ENCODE measurements at regions not wholly inside any gene's neighbourhood (a gene's known extent, or its start where the extent isn't known, plus 50 kb on each side); places are given as distances from the start of the nearest gene placed in this dataset.
"Not testable (repeated sequence)": the region's sequence is repeated elsewhere in the genome, so short reads cannot be mapped to it uniquely, and the experiment has no call there.

GRCh38 chr9:11158063-11158462 is 545.3 kb upstream of the PTPRD start:
- Mint-ChIP-seq H3K36me3 (ENCODE audit: low read depth) (no peaks in the 10 kb centered on the region), H3K27me3 (no peaks in the 10 kb centered on the region), H3K4me3 (no peak overlapping the region), H3K27ac (no peak overlapping the region), H3K9me3 (ENCODE audit: low read depth) (peaks cover 15% of the 10 kb centered on the region), H3K4me1 (no peaks in the 10 kb centered on the region)
- ChIA-PET CTCF (interaction anchor here (0.6 kb wide), 1 partner anchor 10 kb away, joined by 4 read pairs; no protein-coding TSS in a partner anchor), POLR2A (no interaction called here)
- no peak for DNase-seq
- ATAC-seq, result no peak
- intact Hi-C loops (cut with DNase I, micrococcal nuclease), result no loop called here

GRCh38 chr9:11158676-11159075 is 545.9 kb upstream of the PTPRD start:
- intact Hi-C loops (cut with DNase I, micrococcal nuclease), result no loop called here
- ATAC-seq, result no peak
- Mint-ChIP-seq H3K27me3 (no peaks in the 10 kb centered on the region), H3K4me3 (no peak overlapping the region), H3K9me3 (ENCODE audit: low read depth) (peaks cover 16% of the 10 kb centered on the region), H3K27ac (no peak overlapping the region), H3K4me1 (no peaks in the 10 kb centered on the region), H3K36me3 (ENCODE audit: low read depth) (no peaks in the 10 kb centered on the region)
- DNase-seq, result no peak
- ChIA-PET POLR2A (no interaction called here), CTCF (no interaction called here)

GRCh38 chr9:11159318-11159862 is 546.6 kb upstream of the PTPRD start:
- no peak overlapping the region for H3K4me3 Mint-ChIP-seq
- DNase-seq (no peak), ATAC-seq (no peak)
- H3K4me1 Mint-ChIP-seq, result no peaks in the 10 kb centered on the region
- intact Hi-C loops (cut with DNase I, micrococcal nuclease), result no loop called here
- POLR2A ChIA-PET, result no interaction called here
- no peaks in the 10 kb centered on the region for H3K36me3 Mint-ChIP-seq (ENCODE audit: low read depth)
- peaks cover 22% of the 10 kb centered on the region for H3K9me3 Mint-ChIP-seq (ENCODE audit: low read depth)
- H3K27ac Mint-ChIP-seq, result no peak overlapping the region
- no peaks in the 10 kb centered on the region for H3K27me3 Mint-ChIP-seq
- CTCF ChIA-PET, result no interaction called here

- ATAC-seq (no peak), DNase-seq (no peak)
- Mint-ChIP-seq H3K27me3 (no peaks in the 10 kb centered on the region), H3K4me3 (no peak overlapping the region), H3K36me3 (ENCODE audit: low read depth) (no peaks in the 10 kb centered on the region), H3K4me1 (no peaks in the 10 kb centered on the region), H3K27ac (no peak overlapping the region), H3K9me3 (ENCODE audit: low read depth) (peaks cover 24% of the 10 kb centered on the region)
- intact Hi-C loops (cut with DNase I, micrococcal nuclease), result no loop called here
- ChIA-PET POLR2A (no interaction called here), CTCF (no interaction called here)
These were observed 551.0 kb upstream of the PTPRD start for GRCh38 chr9:11163843-11164242.

GRCh38 chr9:11182001-11182400 is 569.2 kb upstream of the PTPRD start:
- POLR2A ChIA-PET, result no interaction called here
- CTCF ChIA-PET, result interaction anchor here (1.7 kb wide), 1 partner anchor 20 kb away, joined by 5 read pairs; no protein-coding TSS in a partner anchor
- no peak overlapping the region for H3K4me3 Mint-ChIP-seq
- H3K27ac Mint-ChIP-seq, result no peak overlapping the region
- no peak for ATAC-seq
- intact Hi-C loops (cut with DNase I, micrococcal nuclease), result no loop called here
- peaks cover 14% of the 10 kb centered on the region for H3K9me3 Mint-ChIP-seq (ENCODE audit: low read depth)
- no peak for DNase-seq
- H3K4me1 Mint-ChIP-seq, result no peaks in the 10 kb centered on the region
- no peaks in the 10 kb centered on the region for H3K27me3 Mint-ChIP-seq
- no peaks in the 10 kb centered on the region for H3K36me3 Mint-ChIP-seq (ENCODE audit: low read depth)

GRCh38 chr9:11190719-11191118 is 577.9 kb upstream of the PTPRD start:
- H3K36me3 Mint-ChIP-seq (ENCODE audit: low read depth), result no peaks in the 10 kb centered on the region
- CTCF ChIA-PET, result no interaction called here
- no peak overlapping the region for H3K27ac Mint-ChIP-seq
- no peaks in the 10 kb centered on the region for H3K27me3 Mint-ChIP-seq
- no peaks in the 10 kb centered on the region for H3K4me1 Mint-ChIP-seq
- no peak for DNase-seq
- H3K9me3 Mint-ChIP-seq (ENCODE audit: low read depth), result peaks cover 27% of the 10 kb centered on the region
- POLR2A ChIA-PET, result no interaction called here
- no peak for ATAC-seq
- intact Hi-C loops (cut with DNase I, micrococcal nuclease), result no loop called here
- H3K4me3 Mint-ChIP-seq, result no peak overlapping the region

- intact Hi-C loops (cut with DNase I, micrococcal nuclease), result no loop called here
- no peaks in the 10 kb centered on the region for H3K4me1 Mint-ChIP-seq
- POLR2A ChIA-PET, result no interaction called here
- no peak overlapping the region for H3K4me3 Mint-ChIP-seq
- no peak for DNase-seq
- no peak for ATAC-seq
- H3K9me3 Mint-ChIP-seq (ENCODE audit: low read depth), result peaks cover 22% of the 10 kb centered on the region
- no peaks in the 10 kb centered on the region for H3K27me3 Mint-ChIP-seq
- H3K27ac Mint-ChIP-seq, result no peak overlapping the region
- no peaks in the 10 kb centered on the region for H3K36me3 Mint-ChIP-seq (ENCODE audit: low read depth)
- CTCF ChIA-PET, result no interaction called here
These were observed 580.2 kb upstream of the PTPRD start for GRCh38 chr9:11192993-11193392.

GRCh38 chr9:11194246-11194645 is 581.4 kb upstream of the PTPRD start:
- Mint-ChIP-seq H3K27me3 (no peaks in the 10 kb centered on the region), H3K4me3 (no peak overlapping the region), H3K27ac (no peak overlapping the region), H3K4me1 (no peaks in the 10 kb centered on the region), H3K36me3 (ENCODE audit: low read depth) (no peaks in the 10 kb centered on the region), H3K9me3 (ENCODE audit: low read depth) (peaks cover 13% of the 10 kb centered on the region)
- no peak for DNase-seq
- intact Hi-C loops (cut with DNase I, micrococcal nuclease), result no loop called here
- POLR2A ChIA-PET, result no interaction called here
- no peak for ATAC-seq
- CTCF ChIA-PET, result no interaction called here

GRCh38 chr9:11196840-11197365 is 584.1 kb upstream of the PTPRD start:
- H3K4me1 Mint-ChIP-seq; CTCF ChIA-PET; H3K36me3 Mint-ChIP-seq (ENCODE audit: low read depth); ATAC-seq; H3K4me3 Mint-ChIP-seq; H3K27ac Mint-ChIP-seq; intact Hi-C loops (cut with DNase I, micrococcal nuclease); H3K9me3 Mint-ChIP-seq (ENCODE audit: low read depth); POLR2A ChIA-PET; H3K27me3 Mint-ChIP-seq; DNase-seq: not testable (repeated sequence)

GRCh38 chr9:11199335-11199734 is 586.5 kb upstream of the PTPRD start:
- intact Hi-C loops (cut with DNase I, micrococcal nuclease), result no loop called here
- no peaks in the 10 kb centered on the region for H3K27me3 Mint-ChIP-seq
- POLR2A ChIA-PET, result no interaction called here
- no peak for DNase-seq
- no peak overlapping the region for H3K27ac Mint-ChIP-seq
- CTCF ChIA-PET, result no interaction called here
- no peak for ATAC-seq
- H3K4me3 Mint-ChIP-seq, result no peak overlapping the region
- peaks cover 11% of the 10 kb centered on the region for H3K9me3 Mint-ChIP-seq (ENCODE audit: low read depth)
- no peaks in the 10 kb centered on the region for H3K36me3 Mint-ChIP-seq (ENCODE audit: low read depth)
- H3K4me1 Mint-ChIP-seq, result no peaks in the 10 kb centered on the region

GRCh38 chr9:11204521-11204920 is 591.7 kb upstream of the PTPRD start:
- H3K27ac Mint-ChIP-seq, result no peak overlapping the region
- ATAC-seq (no peak), DNase-seq (no peak)
- ChIA-PET POLR2A (no interaction called here), CTCF (no interaction called here)
- H3K27me3 Mint-ChIP-seq, result no peaks in the 10 kb centered on the region
- H3K36me3 Mint-ChIP-seq (ENCODE audit: low read depth), result no peaks in the 10 kb centered on the region
- H3K4me3 Mint-ChIP-seq, result no peak overlapping the region
- no peaks in the 10 kb centered on the region for H3K4me1 Mint-ChIP-seq
- intact Hi-C loops (cut with DNase I, micrococcal nuclease), result no loop called here
- peaks cover 13% of the 10 kb centered on the region for H3K9me3 Mint-ChIP-seq (ENCODE audit: low read depth)

- no peak for DNase-seq
- Mint-ChIP-seq H3K27me3 (no peaks in the 10 kb centered on the region), H3K27ac (no peak overlapping the region), H3K4me1 (no peaks in the 10 kb centered on the region), H3K4me3 (no peak overlapping the region), H3K9me3 (ENCODE audit: low read depth) (peaks cover 13% of the 10 kb centered on the region), H3K36me3 (ENCODE audit: low read depth) (no peaks in the 10 kb centered on the region)
- ChIA-PET POLR2A (no interaction called here), CTCF (no interaction called here)
- ATAC-seq, result no peak
- intact Hi-C loops (cut with DNase I, micrococcal nuclease), result no loop called here
These were observed 594.1 kb upstream of the PTPRD start for GRCh38 chr9:11206925-11207324.

- ChIA-PET CTCF (no interaction called here), POLR2A (no interaction called here)
- Mint-ChIP-seq H3K36me3 (ENCODE audit: low read depth) (no peaks in the 10 kb centered on the region), H3K9me3 (ENCODE audit: low read depth) (peaks cover 17% of the 10 kb centered on the region), H3K4me1 (no peaks in the 10 kb centered on the region), H3K27me3 (no peaks in the 10 kb centered on the region), H3K27ac (no peak overlapping the region), H3K4me3 (no peak overlapping the region)
- intact Hi-C loops (cut with DNase I, micrococcal nuclease), result no loop called here
- DNase-seq, result no peak
- ATAC-seq, result no peak
These were observed 620.9 kb upstream of the PTPRD start for GRCh38 chr9:11233696-11234095.

All from activated CD4-positive, alpha-beta T cell treated with anti-CD3 and anti-CD28 coated beads for 36 hours (primary cell).